ENCODE measurements at regions not wholly inside any gene's neighbourhood (a gene's known extent, or its start where the extent isn't known, plus 50 kb on each side); places are given as distances from the start of the nearest gene placed in this dataset.

DNA sequence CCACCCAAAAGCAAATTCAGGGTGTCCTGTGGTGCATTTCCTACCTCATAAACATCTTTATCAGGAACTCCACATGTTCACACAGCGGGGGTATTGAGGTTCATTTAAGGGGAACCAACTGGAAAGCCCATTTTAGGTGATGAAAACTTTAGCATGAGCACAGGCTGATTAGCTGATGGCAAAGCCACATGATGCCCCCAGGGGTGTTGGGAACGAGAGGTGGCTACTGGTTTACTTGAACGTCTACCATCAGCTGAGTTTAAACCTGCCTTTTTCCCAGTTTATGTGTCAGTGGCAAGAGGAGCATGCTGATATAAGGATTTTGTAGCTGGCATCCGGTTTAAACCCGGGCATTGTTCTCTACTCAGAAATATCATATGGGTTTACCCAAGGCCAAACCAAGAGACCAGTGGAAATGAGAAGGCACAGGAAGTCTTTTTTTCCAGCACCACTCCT is 54.5 kb upstream of the UPP2 start:
- TF ChIP-seq, protein P1, sequence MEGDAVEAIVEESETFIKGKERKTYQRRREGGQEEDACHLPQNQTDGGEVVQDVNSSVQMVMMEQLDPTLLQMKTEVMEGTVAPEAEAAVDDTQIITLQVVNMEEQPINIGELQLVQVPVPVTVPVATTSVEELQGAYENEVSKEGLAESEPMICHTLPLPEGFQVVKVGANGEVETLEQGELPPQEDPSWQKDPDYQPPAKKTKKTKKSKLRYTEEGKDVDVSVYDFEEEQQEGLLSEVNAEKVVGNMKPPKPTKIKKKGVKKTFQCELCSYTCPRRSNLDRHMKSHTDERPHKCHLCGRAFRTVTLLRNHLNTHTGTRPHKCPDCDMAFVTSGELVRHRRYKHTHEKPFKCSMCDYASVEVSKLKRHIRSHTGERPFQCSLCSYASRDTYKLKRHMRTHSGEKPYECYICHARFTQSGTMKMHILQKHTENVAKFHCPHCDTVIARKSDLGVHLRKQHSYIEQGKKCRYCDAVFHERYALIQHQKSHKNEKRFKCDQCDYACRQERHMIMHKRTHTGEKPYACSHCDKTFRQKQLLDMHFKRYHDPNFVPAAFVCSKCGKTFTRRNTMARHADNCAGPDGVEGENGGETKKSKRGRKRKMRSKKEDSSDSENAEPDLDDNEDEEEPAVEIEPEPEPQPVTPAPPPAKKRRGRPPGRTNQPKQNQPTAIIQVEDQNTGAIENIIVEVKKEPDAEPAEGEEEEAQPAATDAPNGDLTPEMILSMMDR (IDR thresholded peaks at IDR 0.05): no peak
- TF ChIP-seq POLR2A (IDR thresholded peaks at IDR 0.05): no peak

Data from prostate gland (tissue), 2 donors.